ENCODE measurements at regions not wholly inside any gene's neighbourhood (a gene's known extent, or its start where the extent isn't known, plus 50 kb on each side); places are given as distances from the start of the nearest gene placed in this dataset.

GRCh38 chr14:53437858-53438257, 284.7 kb upstream of the DDHD1 start:
- TF ChIP-seq CTCF (IDR thresholded peaks at IDR 0.05) (no peak), POLR2AphosphoS5 (IDR thresholded peaks at IDR 0.05) (no peak)
